Mucosa of descending colon (tissue), 3 donors: ENCODE measurements at regions not wholly inside any gene's neighbourhood (a gene's known extent, or its start where the extent isn't known, plus 50 kb on each side); places are given as distances from the start of the nearest gene placed in this dataset.

Experiments
- ATAC-seq: fragments of 200-7000 bp; cut with Tn5 transposase; one replicate; pipeline ENCODE4 v1.9.1; 2020; ENCODE audit warnings: mild to moderate bottlenecking, moderate library complexity
- DNase-seq, 3 donors: peaks; one replicate each; pipeline ENCODE4 v3.0.0-alpha.2; 2020
- H3K36me3 ChIP-seq: fragments of 200-600 bp; one replicate; pipeline ENCODE4 v1.8.0; 2021; ENCODE audit warnings: low read depth, mild to moderate bottlenecking
- H3K4me1 ChIP-seq: fragments of 200-600 bp; one replicate; pipeline ENCODE4 v1.8.0; 2021; ENCODE audit warnings: low read depth, mild to moderate bottlenecking
- H3K4me3 ChIP-seq: fragments of 200-600 bp; one replicate; pipeline ENCODE4 v1.8.0; 2021; ENCODE audit warnings: mild to moderate bottlenecking
- H3K9me3 ChIP-seq: fragments of 200-600 bp; one replicate; pipeline ENCODE4 v1.8.0; 2021; ENCODE audit warnings: mild to moderate bottlenecking
- intact Hi-C, 2 donors: fragments of 100-400 bp; cut with DNase I in 1 of 2; cut with micrococcal nuclease in 1 of 2; formaldehyde crosslinking; loops; one replicate each; pipeline versions ENCODE4 v1.11.0 to v1.11.1; 2022; cut with DNase I, micrococcal nuclease
- TF ChIP-seq, protein P1 (sequence below): fragments of 200-600 bp; IDR thresholded peaks from one replicate; pipeline ENCODE4 v1.8.0; 2022; ENCODE audit warnings: antibody characterized with exemption, mild to moderate bottlenecking
- donor health status: DM: no; HTN: no; CAD: no; lungs with moderate emphysema.
- donor health status: DM: no; HTN: no; CAD: no.
- donor health status: DM: no; HTN: yes; CAD: no.

- no peak overlapping the region for H3K4me3 ChIP-seq
- ATAC-seq (no peak), DNase-seq (no peak)
- no peaks in the 10 kb centered on the region for H3K4me1 ChIP-seq
- no peaks in the 10 kb centered on the region for H3K36me3 ChIP-seq
- H3K9me3 ChIP-seq, result no peaks in the 10 kb centered on the region
- intact Hi-C loops, result no loop called here
- TF ChIP-seq, protein P1, sequence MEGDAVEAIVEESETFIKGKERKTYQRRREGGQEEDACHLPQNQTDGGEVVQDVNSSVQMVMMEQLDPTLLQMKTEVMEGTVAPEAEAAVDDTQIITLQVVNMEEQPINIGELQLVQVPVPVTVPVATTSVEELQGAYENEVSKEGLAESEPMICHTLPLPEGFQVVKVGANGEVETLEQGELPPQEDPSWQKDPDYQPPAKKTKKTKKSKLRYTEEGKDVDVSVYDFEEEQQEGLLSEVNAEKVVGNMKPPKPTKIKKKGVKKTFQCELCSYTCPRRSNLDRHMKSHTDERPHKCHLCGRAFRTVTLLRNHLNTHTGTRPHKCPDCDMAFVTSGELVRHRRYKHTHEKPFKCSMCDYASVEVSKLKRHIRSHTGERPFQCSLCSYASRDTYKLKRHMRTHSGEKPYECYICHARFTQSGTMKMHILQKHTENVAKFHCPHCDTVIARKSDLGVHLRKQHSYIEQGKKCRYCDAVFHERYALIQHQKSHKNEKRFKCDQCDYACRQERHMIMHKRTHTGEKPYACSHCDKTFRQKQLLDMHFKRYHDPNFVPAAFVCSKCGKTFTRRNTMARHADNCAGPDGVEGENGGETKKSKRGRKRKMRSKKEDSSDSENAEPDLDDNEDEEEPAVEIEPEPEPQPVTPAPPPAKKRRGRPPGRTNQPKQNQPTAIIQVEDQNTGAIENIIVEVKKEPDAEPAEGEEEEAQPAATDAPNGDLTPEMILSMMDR, result no peak
Measured at GRCh38 chr15:70387993-70388392, 290.3 kb upstream of the TLE3 start.

- Histone ChIP-seq H3K36me3 (no peaks in the 10 kb centered on the region), H3K4me3 (no peak overlapping the region), H3K9me3 (no peaks in the 10 kb centered on the region), H3K4me1 (no peaks in the 10 kb centered on the region)
- intact Hi-C loops, result no loop called here
- no peak for DNase-seq
- ATAC-seq, result no peak
- TF ChIP-seq, protein P1, result no peak
Measured at GRCh38 chr15:70387081-70387480, 289.4 kb upstream of the TLE3 start.

GRCh38 chr15:70385711-70386110 lies 288.0 kb upstream of the TLE3 start:
- Histone ChIP-seq H3K4me3 (no peak overlapping the region), H3K9me3 (no peaks in the 10 kb centered on the region), H3K4me1 (no peaks in the 10 kb centered on the region), H3K36me3 (no peaks in the 10 kb centered on the region)
- ATAC-seq (no peak), DNase-seq (no peak)
- TF ChIP-seq, protein P1, result no peak
- intact Hi-C loops, result no loop called here

DNA sequence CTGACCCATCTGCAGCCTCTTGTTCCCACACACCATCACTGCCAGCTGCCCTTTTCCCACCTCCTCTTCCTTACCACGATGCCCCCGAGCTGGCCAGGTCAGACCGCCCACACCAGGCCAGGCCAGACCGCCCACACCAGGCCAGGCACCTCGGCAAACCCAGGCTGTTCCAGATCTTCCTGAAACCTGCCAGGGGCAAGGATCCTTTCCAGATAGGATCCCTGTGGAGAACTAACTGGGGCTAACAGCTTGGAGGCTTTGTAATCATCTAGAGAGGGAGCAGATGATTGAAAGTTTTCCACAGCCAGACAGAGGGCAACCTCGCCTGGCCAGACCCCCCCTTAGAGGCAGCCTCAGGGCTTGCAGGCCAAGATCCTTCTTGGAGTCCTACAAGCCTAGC lies 287.3 kb upstream of the TLE3 start:
- Histone ChIP-seq H3K4me3 (no peak overlapping the region), H3K9me3 (no peaks in the 10 kb centered on the region), H3K36me3 (no peaks in the 10 kb centered on the region), H3K4me1 (no peaks in the 10 kb centered on the region)
- intact Hi-C loops, result no loop called here
- TF ChIP-seq, protein P1, result no peak
- no peak for DNase-seq
- ATAC-seq, result no peak

GRCh38 chr15:70383856-70384255 lies 286.1 kb upstream of the TLE3 start:
- ATAC-seq, result no peak
- no peak for DNase-seq
- Histone ChIP-seq H3K36me3 (no peaks in the 10 kb centered on the region), H3K4me1 (no peaks in the 10 kb centered on the region), H3K9me3 (no peaks in the 10 kb centered on the region), H3K4me3 (no peak overlapping the region)
- intact Hi-C loops, result no loop called here
- TF ChIP-seq, protein P1, result no peak

DNA sequence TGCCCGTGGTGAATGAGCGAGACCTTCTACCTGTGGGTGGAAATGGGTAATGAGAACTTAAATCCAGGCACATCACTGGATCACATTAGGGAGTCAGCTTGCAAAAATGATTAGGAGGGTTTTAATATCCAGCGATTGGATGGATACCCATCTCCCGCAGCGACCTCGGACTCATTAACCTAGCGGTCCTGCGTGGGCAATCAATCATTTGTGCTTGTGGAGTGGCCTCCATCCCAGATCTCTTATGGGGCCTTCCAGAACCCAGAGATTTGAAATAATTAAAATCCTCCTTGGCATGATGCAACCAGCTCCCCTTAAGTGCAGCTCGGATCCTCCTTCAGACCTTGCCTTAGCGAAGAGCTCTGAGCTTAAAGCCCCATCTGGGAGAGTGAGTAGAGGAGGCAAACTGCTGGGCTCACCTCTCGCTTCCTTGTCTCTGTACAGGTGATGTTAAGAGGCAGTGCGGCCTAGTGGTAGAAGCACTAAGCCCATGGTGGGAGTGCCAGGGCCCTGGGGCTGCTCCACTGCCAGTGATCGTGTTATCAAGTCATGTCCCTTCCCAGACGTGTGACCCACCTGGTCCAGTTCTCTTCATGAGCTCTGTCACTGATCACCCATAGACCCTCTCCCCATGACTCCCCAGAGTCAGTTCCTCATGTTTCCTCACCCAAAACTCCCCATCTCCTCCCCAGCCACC lies 285.2 kb upstream of the TLE3 start:
- TF ChIP-seq, protein P1, result no peak

More for the DNA sequence above, 285.2 kb upstream of the TLE3 start:
- ATAC-seq (no peak), DNase-seq (no peak)
- no peaks in the 10 kb centered on the region for H3K9me3 ChIP-seq
- intact Hi-C loops, result no loop called here
- no peaks in the 10 kb centered on the region for H3K4me1 ChIP-seq
- H3K4me3 ChIP-seq, result no peak overlapping the region
- H3K36me3 ChIP-seq, result no peaks in the 10 kb centered on the region
